Cardiac muscle cell (in vitro differentiated cells and primary cell): ENCODE measurements at regions not wholly inside any gene's neighbourhood (a gene's known extent, or its start where the extent isn't known, plus 50 kb on each side); places are given as distances from the start of the nearest gene placed in this dataset.
A peak's percentile ranks its signal among the peaks of the same experiment; 100 is the strongest.

Experiments
- DNase-seq, 2 donors: peaks; one replicate each; pipeline versions ENCODE4 v3.0.0 to v3.0.0-alpha.2; 2010 to 2017; ENCODE audit warnings: low read depth in 1 of 2, low spot score in 1 of 2
- H3K27ac ChIP-seq: fragments of 200-600 bp; sonication (generic); 2 replicates; pipeline ENCODE4 v1.5.1; 2016
- H3K27me3 ChIP-seq: fragments of 200-600 bp; sonication (generic); 2 replicates; pipeline ENCODE4 v1.6.0; 2016; ENCODE audit warnings: control low read depth
- H3K36me3 ChIP-seq: fragments of 200-600 bp; sonication (generic); 2 replicates; pipeline ENCODE4 v1.5.1; 2016; ENCODE audit warnings: control low read depth
- H3K4me1 ChIP-seq: fragments of 200-600 bp; sonication (generic); 2 replicates; pipeline ENCODE4 v1.8.1; 2017; ENCODE audit warnings: low read depth, mild to moderate bottlenecking, mixed run types
- H3K4me3 ChIP-seq: fragments of 200-600 bp; sonication (generic); 2 replicates; pipeline ENCODE4 v1.5.1; 2016; ENCODE audit warnings: mild to moderate bottlenecking
- H3K9me3 ChIP-seq: fragments of 200-600 bp; sonication (generic); 2 replicates; pipeline ENCODE4 v1.5.1; 2017; ENCODE audit warnings: low read depth, mild to moderate bottlenecking, control low read depth
- CTCF ChIP-seq: IDR thresholded peaks from 2 replicates; pipeline ENCODE4 v1.5.1; 2012; ENCODE audit warnings: low read depth, mild to moderate bottlenecking, low read length

- Histone ChIP-seq H3K9me3 (no peaks in the 10 kb centered on the region), H3K4me3 (no peak overlapping the region), H3K36me3 (no peaks in the 10 kb centered on the region), H3K4me1 (peaks cover 33% of the 10 kb centered on the region), H3K27ac (no peak overlapping the region), H3K27me3 (no peaks in the 10 kb centered on the region)
- no peak for DNase-seq
- no peak for TF ChIP-seq CTCF
Observed at GRCh38 chr2:111657351-111657975, 226.5 kb downstream of the ANAPC1 start.

GRCh38 chr2:111659361-111660333, 224.3 kb downstream of the ANAPC1 start:
- H3K9me3 ChIP-seq = no peaks in the 10 kb centered on the region
- H3K4me3 ChIP-seq = no peak overlapping the region
- DNase-seq = peak in 1 of 2 donors; percentile 90
- H3K27me3 ChIP-seq = no peaks in the 10 kb centered on the region
- TF ChIP-seq CTCF = no peak
- no peaks in the 10 kb centered on the region for H3K36me3 ChIP-seq
- H3K27ac ChIP-seq = no peak overlapping the region
- H3K4me1 ChIP-seq = peaks cover 33% of the 10 kb centered on the region

- TF ChIP-seq CTCF = no peak
- H3K4me3 ChIP-seq = no peak overlapping the region
- no peak overlapping the region for H3K27ac ChIP-seq
- H3K36me3 ChIP-seq = no peaks in the 10 kb centered on the region
- H3K4me1 ChIP-seq = peaks cover 25% of the 10 kb centered on the region
- no peaks in the 10 kb centered on the region for H3K27me3 ChIP-seq
- no peak for DNase-seq
- H3K9me3 ChIP-seq = no peaks in the 10 kb centered on the region
Observed at GRCh38 chr2:111660811-111661210, 223.2 kb downstream of the ANAPC1 start.

GRCh38 chr2:111661286-111661940, 222.6 kb downstream of the ANAPC1 start:
- no peaks in the 10 kb centered on the region for H3K36me3 ChIP-seq
- no peak overlapping the region for H3K4me3 ChIP-seq
- no peaks in the 10 kb centered on the region for H3K27me3 ChIP-seq
- peaks cover 19% of the 10 kb centered on the region for H3K4me1 ChIP-seq
- TF ChIP-seq CTCF = no peak
- H3K27ac ChIP-seq = no peak overlapping the region
- no peaks in the 10 kb centered on the region for H3K9me3 ChIP-seq
- DNase-seq = no peak

GRCh38 chr2:111662039-111662770, 221.8 kb downstream of the ANAPC1 start:
- no peak overlapping the region for H3K4me3 ChIP-seq
- peaks cover 11% of the 10 kb centered on the region for H3K4me1 ChIP-seq
- peak in 1 of 2 donors; percentile 71 for DNase-seq
- H3K9me3 ChIP-seq = no peaks in the 10 kb centered on the region
- no peaks in the 10 kb centered on the region for H3K27me3 ChIP-seq
- no peak for TF ChIP-seq CTCF
- no peaks in the 10 kb centered on the region for H3K36me3 ChIP-seq
- H3K27ac ChIP-seq = no peak overlapping the region
